GM12878 (cell line): ENCODE measurements at regions not wholly inside any gene's neighbourhood (a gene's known extent, or its start where the extent isn't known, plus 50 kb on each side); places are given as distances from the start of the nearest gene placed in this dataset.

Experiments used
- BCL11A ChIP-seq: IDR thresholded peaks from 2 replicates; pipeline ENCODE4 v1.6.1; 2011; ENCODE audit warnings: low read depth, low read length
- EP300 ChIP-seq, 2 experiments: fragments of 150-350 bp in 1 of 2; IDR thresholded peaks; 2 replicates each; pipeline ENCODE4 v1.6.1; 2011 to 2012; ENCODE audit warnings: low read depth in 2 of 2, low read length in 2 of 2, borderline replicate concordance in 1 of 2, improper control_type of control experiment in 1 of 2, inconsistent platforms in 1 of 2; ENCODE audit not compliant: control insufficient read depth in 1 of 2
- EZH2 ChIP-seq: IDR thresholded peaks from 2 replicates; pipeline ENCODE4 v1.6.1; 2012; ENCODE audit warnings: low read depth, mild to moderate bottlenecking, control low read depth, inconsistent platforms, low read length, borderline replicate concordance; ENCODE audit not compliant: control insufficient read depth
- GABPA ChIP-seq: IDR thresholded peaks from 2 replicates; pipeline ENCODE4 v1.6.1; 2014; ENCODE audit warnings: antibody characterized with exemption, low read depth, mild to moderate bottlenecking, inconsistent platforms
- POLR2A ChIP-seq: IDR thresholded peaks from 2 replicates; pipeline ENCODE4 v1.6.1; 2011; ENCODE audit warnings: low read depth, mild to moderate bottlenecking, low read length
- RFX5 ChIP-seq: IDR thresholded peaks from 2 replicates; pipeline ENCODE4 v1.6.1; 2011; ENCODE audit warnings: low read depth, low read length, improper control_type of control experiment
- SMAD1 ChIP-seq: fragments of 450-650 bp; IDR thresholded peaks from 2 replicates; pipeline ENCODE4 v1.6.1; 2018; ENCODE audit warnings: mild to moderate bottlenecking, low read depth; ENCODE audit not compliant: partially characterized antibody
- TF ChIP-seq, protein P1 (sequence below): IDR thresholded peaks from 2 replicates; pipeline ENCODE4 v1.6.1; 2012; ENCODE audit warnings: low read depth, low read length, improper control_type of control experiment
- TF ChIP-seq, protein P2 (sequence below), 3 experiments: IDR thresholded peaks in 2 of 3; conservative IDR thresholded peaks in 1 of 3; 2 replicates each; pipeline ENCODE4 v1.5.1; 2011; ENCODE audit warnings: low read depth in 3 of 3, low read length in 3 of 3, mild to moderate bottlenecking in 3 of 3, control low read depth in 2 of 3, moderate library complexity in 2 of 3, inconsistent platforms in 1 of 3, mixed read lengths in 1 of 3; ENCODE audit not compliant: control insufficient read depth in 2 of 3, insufficient read depth in 1 of 3; ENCODE audit errors: extremely low read depth in 1 of 3
- TF ChIP-seq, protein P3 (sequence below): IDR thresholded peaks from 2 replicates; pipeline ENCODE4 v1.6.1; 2011; ENCODE audit warnings: low read depth, low read length, improper control_type of control experiment, borderline replicate concordance

DNA sequence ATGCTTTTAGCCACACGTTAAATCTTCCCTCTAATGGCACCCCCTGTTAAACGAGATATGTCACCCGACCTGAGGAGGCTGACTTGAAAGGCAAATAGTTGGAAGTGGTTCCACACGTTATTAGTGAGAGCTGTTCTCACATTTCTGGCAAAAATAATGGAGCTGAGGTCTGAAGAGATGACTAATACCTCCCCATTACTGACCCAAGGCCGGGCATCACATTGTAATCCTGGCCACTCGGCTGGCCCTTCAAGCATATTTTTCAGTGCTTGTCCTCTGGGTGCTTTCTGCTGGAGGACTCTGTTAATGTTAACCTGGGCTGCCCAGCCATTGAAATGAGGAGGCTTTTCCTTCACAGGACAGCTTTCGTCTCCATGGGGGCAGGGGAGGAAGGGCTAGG is 260.0 kb upstream of the CADM1 start:
- TF ChIP-seq, protein P1, sequence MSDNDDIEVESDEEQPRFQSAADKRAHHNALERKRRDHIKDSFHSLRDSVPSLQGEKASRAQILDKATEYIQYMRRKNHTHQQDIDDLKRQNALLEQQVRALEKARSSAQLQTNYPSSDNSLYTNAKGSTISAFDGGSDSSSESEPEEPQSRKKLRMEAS: no peak
- TF ChIP-seq, protein P2, sequence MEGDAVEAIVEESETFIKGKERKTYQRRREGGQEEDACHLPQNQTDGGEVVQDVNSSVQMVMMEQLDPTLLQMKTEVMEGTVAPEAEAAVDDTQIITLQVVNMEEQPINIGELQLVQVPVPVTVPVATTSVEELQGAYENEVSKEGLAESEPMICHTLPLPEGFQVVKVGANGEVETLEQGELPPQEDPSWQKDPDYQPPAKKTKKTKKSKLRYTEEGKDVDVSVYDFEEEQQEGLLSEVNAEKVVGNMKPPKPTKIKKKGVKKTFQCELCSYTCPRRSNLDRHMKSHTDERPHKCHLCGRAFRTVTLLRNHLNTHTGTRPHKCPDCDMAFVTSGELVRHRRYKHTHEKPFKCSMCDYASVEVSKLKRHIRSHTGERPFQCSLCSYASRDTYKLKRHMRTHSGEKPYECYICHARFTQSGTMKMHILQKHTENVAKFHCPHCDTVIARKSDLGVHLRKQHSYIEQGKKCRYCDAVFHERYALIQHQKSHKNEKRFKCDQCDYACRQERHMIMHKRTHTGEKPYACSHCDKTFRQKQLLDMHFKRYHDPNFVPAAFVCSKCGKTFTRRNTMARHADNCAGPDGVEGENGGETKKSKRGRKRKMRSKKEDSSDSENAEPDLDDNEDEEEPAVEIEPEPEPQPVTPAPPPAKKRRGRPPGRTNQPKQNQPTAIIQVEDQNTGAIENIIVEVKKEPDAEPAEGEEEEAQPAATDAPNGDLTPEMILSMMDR (IDR thresholded peaks at IDR 0.05 in 2 of 3, conservative IDR thresholded peaks at IDR 0.05 in 1 of 3; ENCODE audit: control insufficient read depth in 2 of 3, extremely low read depth in 1 of 3, insufficient read depth in 1 of 3, low read depth in 3 of 3, low read length in 3 of 3): no peak
- TF ChIP-seq POLR2A (no peak), GABPA (no peak), BCL11A (no peak), RFX5 (no peak), SMAD1 (no peak), EZH2 (no peak), EP300 (IDR thresholded peaks at IDR 0.05; ENCODE audit: borderline replicate concordance in 1 of 2, control insufficient read depth in 1 of 2, low read depth in 2 of 2, low read length in 2 of 2) (no peak)
- TF ChIP-seq, protein P3, sequence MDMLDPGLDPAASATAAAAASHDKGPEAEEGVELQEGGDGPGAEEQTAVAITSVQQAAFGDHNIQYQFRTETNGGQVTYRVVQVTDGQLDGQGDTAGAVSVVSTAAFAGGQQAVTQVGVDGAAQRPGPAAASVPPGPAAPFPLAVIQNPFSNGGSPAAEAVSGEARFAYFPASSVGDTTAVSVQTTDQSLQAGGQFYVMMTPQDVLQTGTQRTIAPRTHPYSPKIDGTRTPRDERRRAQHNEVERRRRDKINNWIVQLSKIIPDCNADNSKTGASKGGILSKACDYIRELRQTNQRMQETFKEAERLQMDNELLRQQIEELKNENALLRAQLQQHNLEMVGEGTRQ: no peak
